Hippocampal formation (tissue), 2 donors: ENCODE measurements at regions not wholly inside any gene's neighbourhood (a gene's known extent, or its start where the extent isn't known, plus 50 kb on each side); places are given as distances from the start of the nearest gene placed in this dataset.

Experiments used
- DNase-seq, 2 donors: peaks; one replicate each; lab custom pipeline; 2025; lab: John Stamatoyannopoulos, UW

- DNase-seq, result no peak
Observed at GRCh38 chr12:75905922-75906321, 125.7 kb downstream of the PHLDA1 start.

GRCh38 chr12:75900781-75901254 is 130.8 kb downstream of the PHLDA1 start:
- DNase-seq, result no peak

- no peak for DNase-seq
Observed at GRCh38 chr12:75900226-75900625, 131.3 kb downstream of the PHLDA1 start.

- no peak for DNase-seq
Observed at GRCh38 chr12:75894965-75895754, 136.4 kb downstream of the PHLDA1 start.

GRCh38 chr12:75893765-75894164 is 137.8 kb downstream of the PHLDA1 start:
- no peak for DNase-seq

GRCh38 chr12:75892731-75893408 is 138.7 kb downstream of the PHLDA1 start:
- no peak for DNase-seq

GRCh38 chr12:75891072-75891471 is 140.5 kb downstream of the PHLDA1 start:
- DNase-seq, result no peak

GRCh38 chr12:75890660-75891059 is 140.9 kb downstream of the PHLDA1 start:
- DNase-seq, result no peak

GRCh38 chr12:75890141-75890540 is 141.4 kb downstream of the PHLDA1 start:
- no peak for DNase-seq

GRCh38 chr12:75888874-75889613 is 142.5 kb downstream of the PHLDA1 start:
- peak; percentile 25 to 38 for DNase-seq

GRCh38 chr12:75888399-75888798 is 143.2 kb downstream of the PHLDA1 start:
- no peak for DNase-seq

GRCh38 chr12:75887979-75888378 is 143.6 kb downstream of the PHLDA1 start:
- DNase-seq, result no peak

- no peak for DNase-seq
Observed at GRCh38 chr12:75884465-75884985, 147.1 kb downstream of the PHLDA1 start.

- no peak for DNase-seq
Observed at GRCh38 chr12:75883241-75883640, 148.3 kb downstream of the PHLDA1 start.

GRCh38 chr12:75882421-75882820 is 149.2 kb downstream of the PHLDA1 start:
- DNase-seq, result no peak

GRCh38 chr12:75881920-75882319 is 149.7 kb downstream of the PHLDA1 start:
- no peak for DNase-seq

GRCh38 chr12:75877763-75878621 is 153.6 kb downstream of the PHLDA1 start:
- DNase-seq, result no peak

GRCh38 chr12:75876832-75877762 is 154.5 kb downstream of the PHLDA1 start:
- no peak for DNase-seq

- no peak for DNase-seq
Observed at GRCh38 chr12:75874441-75874840, 157.1 kb downstream of the PHLDA1 start.

- no peak for DNase-seq
Observed at GRCh38 chr12:75872762-75873161, 158.8 kb downstream of the PHLDA1 start.
